Stomach (tissue), 4 donors: ENCODE measurements at regions not wholly inside any gene's neighbourhood (a gene's known extent, or its start where the extent isn't known, plus 50 kb on each side); places are given as distances from the start of the nearest gene placed in this dataset.

Source experiments
- CTCF ChIP-seq, 7 experiments: fragments of 450-650 bp in 4 of 7; fragments of 200-600 bp in 3 of 7; sonication (generic) in 3 of 7; IDR thresholded peaks; one replicate each; pipeline ENCODE4 v1.5.1; 2016 to 2019; ENCODE audit warnings: antibody characterized with exemption in 7 of 7, control low read depth in 2 of 7, mild to moderate bottlenecking in 1 of 7
- POLR2A ChIP-seq, 4 donors: fragments of 450-650 bp; IDR thresholded peaks; one replicate each; pipeline ENCODE4 v1.6.1; 2016; ENCODE audit warnings: antibody characterized with exemption in 4 of 4, control low read depth in 2 of 4, mild to moderate bottlenecking in 1 of 4, moderate library complexity in 1 of 4

- TF ChIP-seq CTCF (IDR thresholded peaks at IDR 0.05), result no peak
- no peak for TF ChIP-seq POLR2A (IDR thresholded peaks at IDR 0.05)
Observed at GRCh38 chrX:20410540-20410939, 143.8 kb upstream of the RPS6KA3 start.
